Choroid plexus epithelial cell (primary cell): ENCODE measurements at regions not wholly inside any gene's neighbourhood (a gene's known extent, or its start where the extent isn't known, plus 50 kb on each side); places are given as distances from the start of the nearest gene placed in this dataset.

Experiments
- DNase-seq: peaks from one replicate; pipeline ENCODE4 v3.0.0-alpha.2; 2010; ENCODE audit warnings: low read depth
- H3K4me3 ChIP-seq: 2 replicates; pipeline ENCODE4 v1.5.1; 2011; ENCODE audit warnings: low read depth, mild to moderate bottlenecking, control low read depth, low read length, moderate library complexity
- CTCF ChIP-seq: conservative IDR thresholded peaks from 2 replicates; pipeline ENCODE4 v1.5.1; 2011; ENCODE audit warnings: low read depth, mild to moderate bottlenecking, control low read depth, inconsistent platforms, low read length, moderate library complexity

GRCh38 chr10:2701802-2702201 is 365.5 kb upstream of the PFKP start:
- H3K4me3 ChIP-seq, result no peak overlapping the region
- no peak for DNase-seq
- no peak for TF ChIP-seq CTCF

- H3K4me3 ChIP-seq, result no peak overlapping the region
- no peak for TF ChIP-seq CTCF
- no peak for DNase-seq
Observed at GRCh38 chr10:2700626-2701305, 366.6 kb upstream of the PFKP start.

- no peak overlapping the region for H3K4me3 ChIP-seq
- no peak for TF ChIP-seq CTCF
- no peak for DNase-seq
Observed at GRCh38 chr10:2688958-2689357, 378.4 kb upstream of the PFKP start.

- TF ChIP-seq CTCF, result no peak
- no peak overlapping the region for H3K4me3 ChIP-seq
Observed at GRCh38 chr10:2686691-2687090, 380.7 kb upstream of the PFKP start.

GRCh38 chr10:2682491-2682890 is 384.9 kb upstream of the PFKP start:
- H3K4me3 ChIP-seq, result no peak overlapping the region
- TF ChIP-seq CTCF, result no peak
- DNase-seq, result no peak

More at GRCh38 chr10:2686691-2687090, 380.7 kb upstream of the PFKP start:
- no peak for DNase-seq

- no peak for DNase-seq
- TF ChIP-seq CTCF, result no peak
- no peak overlapping the region for H3K4me3 ChIP-seq
Observed at GRCh38 chr10:2681891-2682290, 385.5 kb upstream of the PFKP start.

GRCh38 chr10:2680821-2681220 is 386.5 kb upstream of the PFKP start:
- no peak for DNase-seq
- H3K4me3 ChIP-seq, result no peak overlapping the region
- TF ChIP-seq CTCF, result no peak
